ENCODE measurements at regions not wholly inside any gene's neighbourhood (a gene's known extent, or its start where the extent isn't known, plus 50 kb on each side); places are given as distances from the start of the nearest gene placed in this dataset.
"Not testable (repeated sequence)": the region's sequence is repeated elsewhere in the genome, so short reads cannot be mapped to it uniquely, and the experiment has no call there.

DNA sequence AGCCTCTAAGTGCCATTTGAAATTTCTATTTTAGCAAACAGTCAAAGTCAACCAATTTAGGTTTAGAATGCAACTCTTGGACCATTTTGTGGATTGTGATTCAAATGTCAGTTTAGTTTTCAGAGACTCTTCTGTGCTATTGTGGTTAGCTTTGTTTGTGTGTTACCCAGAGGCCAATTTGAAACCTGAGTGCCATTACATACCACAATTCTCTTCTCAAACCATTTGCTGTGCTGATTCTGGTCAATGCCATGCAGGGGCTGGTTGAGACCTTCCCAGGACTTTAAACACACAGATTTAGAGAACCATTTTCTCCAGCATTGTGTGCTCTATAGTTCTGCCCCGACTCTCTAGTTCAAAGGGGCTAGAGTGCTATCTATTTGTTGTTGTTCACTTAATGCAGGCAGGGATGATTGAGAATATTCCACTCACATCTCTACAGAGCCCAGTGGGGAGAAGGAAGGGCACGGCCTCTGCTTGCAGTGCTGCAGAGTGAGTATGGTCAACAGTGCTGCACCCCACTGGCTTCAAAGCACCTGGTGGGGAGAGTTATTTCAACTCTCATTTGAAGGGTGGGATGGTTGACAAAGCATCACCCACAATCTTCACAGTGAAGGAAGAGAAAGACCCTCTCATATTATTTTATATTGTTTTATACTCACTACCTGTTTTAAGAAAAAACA is 738.2 kb downstream of the COL12A1 start:
- DNase-seq = no peak

DNA sequence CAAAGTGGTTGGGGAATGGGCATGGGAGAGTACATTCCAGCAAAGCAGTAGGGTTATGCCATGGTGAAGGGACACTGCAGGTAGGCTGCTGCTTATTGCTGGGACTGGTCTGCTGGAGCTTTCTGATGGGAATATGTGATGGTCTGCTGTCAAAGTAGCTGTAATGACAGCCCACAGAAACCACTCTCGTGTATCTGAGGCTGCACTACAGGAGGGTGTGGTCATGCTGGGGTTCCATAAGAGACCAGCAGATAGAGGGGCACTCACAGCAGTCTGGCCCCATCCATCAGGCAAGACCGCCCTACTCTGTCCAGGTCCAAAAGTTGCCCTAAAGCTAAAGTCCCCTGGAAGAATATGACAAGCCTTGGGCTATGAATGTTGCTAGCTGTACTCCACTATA is 739.3 kb downstream of the COL12A1 start:
- no peak for DNase-seq

DNA sequence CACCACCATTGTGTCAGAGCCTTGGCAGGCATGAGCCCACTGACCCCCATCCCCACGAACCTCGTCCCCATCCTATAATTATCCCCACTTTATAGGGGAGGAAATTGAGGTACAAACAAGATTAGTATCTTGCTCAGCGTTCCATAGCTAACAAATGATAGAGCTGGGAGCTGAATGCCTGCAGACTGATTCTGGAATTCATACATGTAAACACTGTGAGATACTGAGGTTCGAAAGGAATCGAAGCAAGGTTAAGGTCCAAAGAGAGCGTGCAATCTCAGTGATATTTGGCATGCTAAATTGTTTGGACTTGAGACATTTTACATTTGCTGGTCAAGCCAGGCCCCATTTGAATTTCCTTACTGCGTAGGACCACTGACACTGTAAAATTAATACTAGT is 746.6 kb downstream of the COL12A1 start:
- no peak for DNase-seq

DNA sequence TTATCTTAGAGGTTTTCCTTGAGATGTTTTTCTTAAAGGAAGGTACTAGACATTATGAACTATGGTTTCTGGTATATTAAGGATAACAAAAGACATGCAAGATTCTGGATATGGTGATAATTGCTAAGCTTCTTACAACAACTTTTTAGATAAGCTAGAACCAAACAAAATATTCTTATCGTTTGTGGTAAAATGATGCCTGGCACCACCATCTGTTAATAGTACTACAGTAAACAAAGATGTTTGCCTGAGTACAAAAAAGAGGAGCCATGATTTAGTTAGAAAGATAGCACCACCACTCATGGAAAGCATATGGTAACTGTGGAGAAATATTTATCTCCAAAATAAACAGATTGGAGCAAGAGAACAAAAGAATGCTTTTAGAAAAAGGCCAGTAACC is 747.3 kb downstream of the COL12A1 start:
- no peak for DNase-seq

DNA sequence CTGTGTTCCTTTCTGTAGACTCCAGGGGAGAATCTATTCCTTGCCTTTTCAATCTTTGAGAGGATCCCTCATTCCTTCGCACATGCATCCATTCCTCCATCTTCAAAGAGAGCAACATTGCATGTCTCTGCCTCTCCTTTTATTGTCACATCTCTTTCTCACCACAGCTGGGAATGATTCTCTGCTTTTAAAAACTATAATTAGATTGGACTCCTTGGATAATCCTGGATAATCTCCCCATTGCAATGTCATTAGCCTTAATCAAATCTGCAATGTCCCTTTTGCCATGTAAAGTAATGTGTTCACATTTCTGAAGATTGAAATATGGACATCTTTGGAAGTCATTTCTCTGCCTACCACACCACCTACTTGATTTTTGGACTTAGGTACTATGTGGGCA is 750.1 kb downstream of the COL12A1 start:
- no peak for DNase-seq

DNA sequence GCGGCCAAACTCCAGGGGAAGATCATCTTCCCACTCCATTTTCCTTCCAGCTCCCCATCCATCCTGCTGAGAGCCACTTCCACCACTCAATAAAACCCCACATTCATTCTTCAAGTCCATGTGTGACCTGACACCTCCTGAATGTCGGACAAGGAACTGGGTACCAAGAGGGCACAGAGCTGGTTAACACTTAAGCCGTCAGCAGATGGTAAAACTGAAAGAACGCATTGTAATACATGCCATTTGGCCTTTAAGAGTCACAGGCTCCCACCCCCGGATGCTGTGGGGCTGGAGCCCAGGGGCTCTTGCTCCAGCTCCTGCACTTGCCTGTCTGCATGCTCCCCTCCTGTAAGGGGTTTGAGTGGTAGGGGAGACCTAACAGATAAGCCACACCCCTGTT is 753.9 kb downstream of the COL12A1 start:
- no peak for DNase-seq

DNA sequence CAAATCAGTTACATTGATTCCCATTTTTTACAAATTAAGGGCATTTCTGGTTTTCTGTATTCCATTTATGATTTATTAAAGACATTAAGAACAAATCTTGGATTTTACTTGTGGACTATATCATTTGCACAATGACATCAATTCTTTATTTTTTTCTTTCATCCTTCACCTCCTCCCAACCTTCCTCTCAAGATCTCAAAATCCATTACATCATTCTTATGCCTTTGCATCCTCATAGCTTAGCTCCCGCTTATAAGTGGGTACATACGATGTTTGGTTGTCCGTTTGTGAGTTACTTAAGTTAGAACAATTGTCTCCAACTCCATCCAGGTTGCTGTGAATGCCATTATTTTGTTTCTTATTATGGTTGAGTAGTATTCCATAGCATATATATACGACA is 752.8 kb downstream of the CD109 start:
- no peak for DNase-seq

DNA sequence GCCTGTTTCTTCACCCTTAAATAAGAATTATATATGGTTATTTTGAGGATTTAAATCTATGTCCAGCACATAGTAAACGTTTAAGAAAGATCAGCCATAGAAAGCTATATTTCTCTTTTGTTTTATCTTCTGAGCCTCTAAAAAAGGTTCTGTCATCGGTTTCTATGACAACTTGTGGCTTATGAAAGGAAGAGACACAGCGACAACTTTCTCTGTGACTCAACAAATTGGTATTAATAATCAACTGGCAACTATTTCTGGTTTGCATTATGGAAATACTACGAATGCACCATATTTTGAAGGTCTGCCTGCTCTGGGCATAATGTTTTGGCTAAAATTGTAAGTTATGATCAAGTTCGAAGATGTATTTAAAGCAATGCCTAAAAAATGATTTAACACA is 751.0 kb downstream of the CD109 start:
- no peak for DNase-seq

DNA sequence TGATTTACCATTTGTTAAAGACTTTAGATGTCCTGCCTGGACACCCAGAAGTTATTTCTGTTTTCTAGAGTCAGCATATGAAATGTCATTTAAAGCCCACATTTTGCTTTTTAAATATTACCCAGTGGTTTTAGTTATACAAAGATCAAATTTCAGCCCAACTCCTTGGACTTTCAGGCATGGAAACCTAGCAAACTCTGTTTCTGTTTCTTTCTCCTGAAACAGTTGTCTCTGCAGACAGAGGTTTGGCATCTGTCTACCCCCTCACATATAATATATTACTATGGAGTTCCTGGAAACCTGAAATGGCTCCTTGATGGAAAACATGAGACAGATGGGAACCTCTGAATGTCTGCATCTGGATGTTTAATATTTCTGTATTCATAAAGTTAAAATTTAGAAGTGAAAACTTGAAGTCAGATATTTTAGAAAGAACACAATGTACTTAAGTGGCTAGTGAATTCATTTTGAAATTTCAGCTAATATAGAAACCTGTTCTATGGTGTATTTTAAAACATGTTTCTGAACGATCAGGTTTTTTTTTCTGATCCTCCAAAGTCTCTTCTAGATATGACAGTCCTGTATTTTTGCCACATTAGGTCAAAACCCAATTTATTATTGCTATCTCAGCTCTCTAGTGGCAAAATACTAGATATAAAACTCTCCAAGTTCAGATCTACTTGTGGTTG is 743.3 kb downstream of the CD109 start:
- DNase-seq = no peak

DNA sequence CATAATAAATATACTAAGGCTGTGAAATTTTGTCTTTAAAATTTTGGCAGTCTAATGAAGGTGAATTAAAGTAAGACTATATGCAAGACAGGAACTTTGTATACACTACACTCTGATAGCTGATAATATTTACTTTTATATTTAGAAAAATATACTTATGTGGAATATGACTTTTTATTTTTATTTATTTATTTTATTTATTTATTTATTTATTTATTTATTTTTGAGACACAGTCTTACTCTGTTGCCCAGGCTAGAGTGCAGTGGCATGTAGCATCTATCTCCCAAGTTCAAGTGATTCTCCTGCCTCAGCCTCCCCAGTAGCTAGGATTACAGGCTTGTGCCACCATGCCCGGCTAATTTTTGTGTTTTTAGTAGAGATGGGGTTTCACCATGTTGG is 742.4 kb downstream of the CD109 start:
- DNase-seq = not testable (repeated sequence)

DNA sequence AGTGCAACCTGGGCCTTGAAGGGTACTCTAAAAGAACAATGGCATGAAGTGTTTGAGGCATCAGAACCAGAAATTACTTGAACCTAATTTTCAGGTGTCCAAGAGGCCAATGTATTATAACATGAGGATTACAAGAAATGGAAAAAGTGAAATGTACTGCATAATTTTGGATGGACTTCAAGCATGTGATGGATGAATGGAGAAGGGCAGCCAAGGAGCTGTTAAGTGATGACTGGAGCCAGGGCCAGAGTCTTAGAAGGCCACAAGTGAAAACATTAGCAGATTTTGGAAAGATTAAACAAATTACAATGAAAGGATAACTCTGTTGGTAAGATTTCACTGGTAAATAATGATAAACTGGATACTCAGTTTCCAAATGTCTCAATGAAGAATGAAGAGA is 738.2 kb downstream of the CD109 start:
- DNase-seq = no peak

DNA sequence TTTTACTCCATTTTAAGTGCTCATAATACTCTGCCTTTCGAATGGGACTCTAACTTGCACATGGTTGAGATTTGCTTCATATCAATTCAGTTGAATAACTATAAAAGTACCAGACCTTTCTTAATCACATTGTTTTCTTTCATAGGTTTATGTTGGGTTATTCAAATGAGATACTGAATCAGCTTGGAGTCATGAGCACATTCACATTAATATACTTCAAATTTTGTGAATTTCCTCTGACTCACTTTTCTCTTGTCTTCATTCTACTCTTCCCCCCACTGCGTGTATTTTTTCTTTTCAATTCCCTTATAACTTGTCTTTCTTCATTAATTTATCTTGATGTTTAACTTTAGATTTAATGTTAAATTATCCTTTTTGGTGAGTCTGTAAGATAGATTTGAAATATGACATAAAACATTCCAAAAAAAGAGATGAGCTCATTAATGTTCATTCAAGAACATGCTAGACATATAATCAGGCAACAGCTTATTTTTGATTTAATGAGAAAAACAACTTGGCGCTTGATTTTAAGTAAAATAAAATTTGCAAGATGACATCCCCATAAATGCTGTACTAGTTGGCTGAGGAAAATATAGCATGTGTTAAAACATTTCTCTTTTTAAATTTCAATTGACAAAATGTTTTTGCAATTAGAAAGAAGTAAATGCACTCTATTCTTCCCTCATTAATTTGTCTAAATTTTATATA is 736.0 kb downstream of the CD109 start:
- DNase-seq = no peak

DNA sequence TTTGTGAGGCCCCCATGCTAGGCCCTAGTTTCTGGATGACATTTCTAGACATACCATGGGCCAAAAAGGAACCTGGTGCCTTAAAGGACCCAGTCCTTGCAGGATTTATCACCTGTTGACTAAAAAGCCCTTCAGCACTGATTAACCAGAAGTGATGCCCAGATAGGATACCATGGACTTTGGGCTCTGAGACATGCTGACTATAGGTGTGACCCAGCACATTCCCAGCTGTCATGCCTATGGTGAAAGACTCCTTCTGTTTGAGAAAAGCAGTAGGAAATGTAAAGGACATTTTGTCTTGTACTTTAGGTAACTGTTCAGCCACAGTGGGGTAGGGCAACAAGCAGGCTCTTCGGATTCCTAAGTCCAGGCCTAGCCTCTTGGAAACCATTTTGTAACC is 724.2 kb downstream of the CD109 start:
- no peak for DNase-seq

DNA sequence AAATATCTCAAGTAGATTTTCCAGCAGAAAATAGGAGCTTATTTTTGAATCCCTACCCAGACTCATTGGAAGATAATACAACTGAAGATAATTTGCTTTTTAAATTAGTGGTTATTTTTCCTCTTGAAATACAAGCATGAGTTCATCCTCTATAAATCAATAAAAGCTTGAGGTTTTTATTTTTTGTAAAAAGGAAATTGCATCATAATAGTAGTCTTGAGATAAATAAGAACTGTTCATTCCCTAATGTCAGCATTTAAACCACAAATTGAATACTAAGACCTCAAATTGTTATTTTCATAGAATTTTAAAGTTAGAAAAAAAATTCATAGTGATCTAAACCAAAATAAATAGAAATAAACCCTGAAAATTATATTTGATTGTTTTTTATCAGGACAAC is 719.1 kb downstream of the CD109 start:
- DNase-seq = no peak

DNA sequence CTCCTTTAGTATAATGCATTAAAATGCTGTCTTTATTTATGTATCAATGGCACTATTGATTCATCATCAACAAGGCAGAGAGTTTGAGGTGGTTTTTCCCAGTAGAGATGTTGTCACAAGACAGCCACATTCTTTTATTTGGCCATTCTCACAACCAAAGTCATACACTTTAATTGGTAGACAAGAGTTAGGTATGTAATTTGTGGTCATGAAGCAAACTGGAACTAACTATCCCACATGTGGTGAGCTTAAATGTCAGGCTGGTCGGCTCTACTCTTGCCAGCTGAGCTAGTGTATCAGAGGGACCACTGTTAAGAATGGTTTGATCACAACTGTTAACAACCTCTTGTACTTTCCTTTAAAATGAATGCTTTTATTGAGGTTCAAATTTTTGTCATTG is 714.6 kb downstream of the CD109 start:
- no peak for DNase-seq

DNA sequence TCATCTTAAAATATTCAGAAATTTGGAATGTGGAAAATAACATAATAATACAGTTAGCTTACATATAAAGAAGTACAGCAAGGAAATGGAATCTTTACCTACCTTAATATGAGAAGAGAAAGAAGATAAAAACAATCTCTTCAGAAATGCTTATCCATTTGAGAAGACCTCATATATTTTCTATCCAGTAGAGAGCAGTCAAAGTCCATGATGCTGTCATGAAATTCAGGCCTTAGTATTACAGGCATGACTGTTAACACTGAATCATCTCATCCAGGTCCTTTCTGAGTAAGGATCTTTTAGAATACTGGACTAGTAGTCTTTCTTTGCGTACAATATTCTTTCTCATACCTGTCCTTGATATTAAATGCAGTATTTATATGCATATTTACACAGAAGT is 713.4 kb downstream of the CD109 start:
- no peak for DNase-seq

DNA sequence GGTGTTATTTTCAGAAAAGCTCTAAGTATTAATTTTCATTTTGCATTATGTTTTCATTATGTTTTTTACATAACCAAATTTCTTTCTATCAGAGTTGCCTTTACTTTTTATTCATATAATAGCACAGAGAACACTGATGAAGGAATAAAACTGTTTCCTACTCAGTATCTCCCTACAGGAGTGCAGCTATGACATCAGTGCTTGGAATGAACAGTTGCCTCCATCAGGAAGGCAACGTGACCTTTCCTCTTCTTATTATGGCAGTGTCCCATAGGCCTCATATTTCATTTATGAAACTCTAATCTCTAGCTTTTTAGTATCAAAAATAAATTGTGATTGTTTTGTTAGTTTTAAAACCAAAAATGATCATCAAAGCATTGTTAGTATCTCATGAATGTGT is 712.8 kb downstream of the CD109 start:
- DNase-seq = no peak

DNA sequence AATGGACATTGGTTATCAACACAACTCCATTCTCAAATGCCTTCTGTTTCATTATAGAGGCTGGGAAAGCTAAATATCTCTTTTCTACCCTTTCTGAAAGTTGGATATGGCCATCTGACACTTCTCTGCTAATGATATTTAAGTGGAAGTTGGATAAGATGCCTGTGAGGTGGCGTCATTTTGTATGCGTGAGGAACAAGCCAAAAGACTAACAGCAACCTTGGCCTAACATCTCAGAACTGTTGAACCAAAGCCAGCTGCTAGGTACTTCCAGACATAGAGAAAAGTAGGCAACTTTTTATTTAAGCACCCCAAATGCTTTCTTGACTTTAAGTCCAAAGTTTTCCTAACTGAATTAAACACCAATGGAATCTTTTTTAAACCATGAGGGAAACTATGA is 708.4 kb downstream of the CD109 start:
- no peak for DNase-seq

DNA sequence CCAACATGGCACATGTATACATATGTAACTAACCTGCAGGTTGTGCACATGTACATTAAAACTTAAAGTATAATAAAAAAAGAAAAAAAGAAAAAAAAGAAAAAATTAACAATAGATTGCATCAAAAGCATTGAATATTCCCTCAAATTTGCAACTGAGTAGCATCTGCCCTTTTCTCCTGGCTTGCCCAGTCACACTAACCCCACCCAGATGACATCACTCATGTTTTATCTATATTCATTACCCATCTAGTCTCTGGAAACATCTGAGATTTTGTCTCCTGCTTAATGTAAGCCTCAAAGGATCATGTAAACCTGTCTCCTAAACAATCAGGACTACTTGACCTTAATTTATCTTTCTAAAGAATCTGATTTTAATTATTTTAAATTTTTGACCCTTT is 706.8 kb downstream of the CD109 start:
- no peak for DNase-seq

DNA sequence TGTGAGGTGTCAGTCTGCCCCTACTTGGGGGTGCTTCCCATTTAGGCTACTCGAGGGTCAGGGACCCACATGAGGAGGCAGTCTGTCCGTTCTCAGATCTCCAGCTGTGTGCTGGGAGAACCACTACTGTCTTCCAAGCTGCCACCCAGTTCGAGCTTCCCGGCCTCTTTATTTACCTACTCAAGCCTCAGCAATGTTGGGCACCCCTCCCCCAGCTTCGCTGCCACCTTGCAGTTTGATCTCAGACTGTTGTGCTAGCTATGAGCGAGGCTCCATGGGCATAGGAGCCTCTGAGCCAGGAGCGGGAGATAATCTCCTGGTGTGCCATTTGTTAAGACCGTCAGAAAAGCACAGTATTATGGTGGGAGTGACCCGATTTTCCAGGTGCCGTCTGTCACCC is 682.4 kb downstream of the CD109 start:
- DNase-seq = not testable (repeated sequence)

DNA sequence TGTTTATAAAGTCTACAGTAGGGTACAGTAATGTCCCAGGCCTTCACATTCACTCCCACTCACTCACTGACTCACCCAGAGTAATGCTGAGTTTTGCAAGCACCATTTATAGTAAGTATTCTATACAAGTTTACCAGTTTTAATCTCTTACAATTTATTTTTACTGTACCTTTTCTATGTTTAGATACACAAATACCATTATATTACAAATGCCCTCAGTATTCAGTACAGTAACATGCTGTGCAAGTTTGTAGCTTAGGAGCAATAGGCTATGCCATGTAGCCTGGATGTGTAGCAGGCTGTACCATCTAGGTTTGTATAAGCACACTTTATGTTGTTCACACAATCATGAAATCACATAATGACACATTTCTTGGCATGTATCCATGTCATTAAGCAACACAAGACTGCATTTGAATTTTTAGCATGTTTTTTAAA is 673.6 kb downstream of the CD109 start:
- DNase-seq = no peak

DNA sequence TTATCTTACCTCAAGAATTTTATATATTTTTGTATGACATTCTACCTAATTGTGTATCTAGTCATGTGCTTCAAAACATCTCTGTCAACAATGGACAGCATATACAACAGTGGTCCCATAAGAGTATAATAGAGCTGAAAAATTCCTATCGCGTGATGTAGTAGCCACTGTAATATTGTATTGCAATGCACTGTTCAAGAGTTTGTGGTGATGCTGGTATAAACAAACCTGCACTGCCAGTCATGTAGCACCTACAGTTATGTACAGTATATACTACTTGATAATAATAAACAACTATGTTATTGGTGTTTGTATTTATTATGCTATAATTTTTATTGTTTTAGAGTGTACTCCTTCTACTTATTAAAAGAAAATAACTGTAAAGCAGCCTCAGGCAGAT is 672.7 kb downstream of the CD109 start:
- DNase-seq = no peak

DNA sequence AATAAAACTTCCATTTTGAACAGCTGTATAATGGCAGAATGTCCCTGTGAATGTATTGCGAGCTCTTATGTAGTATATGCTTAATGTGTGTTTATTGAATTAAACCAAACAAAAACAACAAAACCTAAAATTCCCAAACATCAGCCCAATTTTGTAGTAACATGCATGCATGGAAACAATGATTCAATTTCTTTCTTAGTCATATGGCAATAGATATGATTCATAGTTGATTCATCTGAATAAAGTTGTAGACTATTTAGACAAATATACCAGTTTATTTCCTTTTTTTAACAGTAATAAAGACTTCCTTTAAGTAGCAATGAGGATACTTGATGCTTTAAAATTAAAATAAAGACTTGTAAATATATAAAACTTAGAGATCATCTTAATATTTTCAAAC is 670.6 kb downstream of the CD109 start:
- DNase-seq = no peak

DNA sequence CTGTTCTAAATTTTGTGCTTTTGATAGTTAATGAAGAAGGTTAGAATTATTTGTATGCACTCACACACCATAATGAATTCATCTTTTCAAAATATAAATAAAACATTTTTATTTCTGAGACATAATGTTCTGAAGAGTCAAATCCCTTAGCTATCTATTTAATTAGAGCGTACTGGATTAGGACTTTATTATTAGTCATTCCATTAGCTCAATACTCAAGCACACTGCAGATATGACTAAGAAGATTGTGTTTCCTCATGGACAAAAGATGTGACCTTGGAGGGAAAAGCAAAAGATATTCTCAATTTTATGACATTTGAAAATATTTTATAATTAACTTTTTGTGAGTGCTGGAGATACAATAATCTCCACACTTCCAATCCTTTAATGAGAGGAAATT is 666.4 kb downstream of the CD109 start:
- DNase-seq = no peak

Measured in NCI-H524 treated with DMSO at 0.1 percent for 48 hours (cell line).